ENCODE measurements at regions not wholly inside any gene's neighbourhood (a gene's known extent, or its start where the extent isn't known, plus 50 kb on each side); places are given as distances from the start of the nearest gene placed in this dataset.

DNA sequence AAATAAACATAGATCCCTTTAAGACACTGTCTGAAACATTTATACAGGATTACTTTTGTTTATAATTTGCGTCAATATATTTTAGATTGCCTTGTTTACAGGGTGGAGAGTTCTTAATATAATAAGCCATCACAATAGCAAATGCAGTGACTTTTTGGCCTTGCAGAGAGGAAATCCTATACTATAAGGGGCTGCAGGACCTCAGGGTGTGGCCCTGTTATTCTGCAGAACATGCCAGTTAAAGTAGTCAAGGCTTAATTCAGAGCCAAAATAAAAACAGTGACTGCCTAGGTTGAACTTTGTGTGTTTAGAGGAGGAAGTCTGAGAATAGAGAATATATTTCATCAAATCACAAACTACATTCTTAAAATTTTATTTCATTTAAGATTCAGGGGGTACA, 381.6 kb downstream of the DUSP6 start:
- TF ChIP-seq, protein P1, sequence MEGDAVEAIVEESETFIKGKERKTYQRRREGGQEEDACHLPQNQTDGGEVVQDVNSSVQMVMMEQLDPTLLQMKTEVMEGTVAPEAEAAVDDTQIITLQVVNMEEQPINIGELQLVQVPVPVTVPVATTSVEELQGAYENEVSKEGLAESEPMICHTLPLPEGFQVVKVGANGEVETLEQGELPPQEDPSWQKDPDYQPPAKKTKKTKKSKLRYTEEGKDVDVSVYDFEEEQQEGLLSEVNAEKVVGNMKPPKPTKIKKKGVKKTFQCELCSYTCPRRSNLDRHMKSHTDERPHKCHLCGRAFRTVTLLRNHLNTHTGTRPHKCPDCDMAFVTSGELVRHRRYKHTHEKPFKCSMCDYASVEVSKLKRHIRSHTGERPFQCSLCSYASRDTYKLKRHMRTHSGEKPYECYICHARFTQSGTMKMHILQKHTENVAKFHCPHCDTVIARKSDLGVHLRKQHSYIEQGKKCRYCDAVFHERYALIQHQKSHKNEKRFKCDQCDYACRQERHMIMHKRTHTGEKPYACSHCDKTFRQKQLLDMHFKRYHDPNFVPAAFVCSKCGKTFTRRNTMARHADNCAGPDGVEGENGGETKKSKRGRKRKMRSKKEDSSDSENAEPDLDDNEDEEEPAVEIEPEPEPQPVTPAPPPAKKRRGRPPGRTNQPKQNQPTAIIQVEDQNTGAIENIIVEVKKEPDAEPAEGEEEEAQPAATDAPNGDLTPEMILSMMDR (IDR thresholded peaks at IDR 0.05; ENCODE audit: extremely low read depth, missing control alignments): no peak

DNA sequence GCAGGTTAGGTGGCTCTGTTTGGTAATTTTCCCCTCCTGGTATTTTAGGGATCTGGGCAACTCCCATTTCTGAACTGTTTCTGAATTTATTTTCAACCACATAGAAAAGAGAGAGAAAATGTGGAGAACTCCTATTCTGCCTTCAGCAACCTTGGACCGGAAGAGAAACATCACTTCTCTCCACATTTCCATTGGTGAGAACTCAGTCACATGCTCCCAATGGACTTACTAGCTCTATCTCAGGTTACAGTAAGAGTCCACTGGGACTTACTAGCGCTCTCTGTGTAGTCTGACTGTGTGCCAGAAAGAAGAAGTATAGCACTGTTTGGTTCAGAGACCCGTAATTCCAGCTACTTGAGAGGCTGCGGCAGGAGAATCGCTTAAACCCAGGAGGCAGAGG, 383.2 kb downstream of the DUSP6 start:
- DNase-seq (ENCODE audit: low spot score): no peak
- TF ChIP-seq, protein P1 (IDR thresholded peaks at IDR 0.05; ENCODE audit: extremely low read depth, missing control alignments): no peak

More for the DNA sequence above, 381.6 kb downstream of the DUSP6 start:
- no peak for DNase-seq (ENCODE audit: low spot score)

DNA sequence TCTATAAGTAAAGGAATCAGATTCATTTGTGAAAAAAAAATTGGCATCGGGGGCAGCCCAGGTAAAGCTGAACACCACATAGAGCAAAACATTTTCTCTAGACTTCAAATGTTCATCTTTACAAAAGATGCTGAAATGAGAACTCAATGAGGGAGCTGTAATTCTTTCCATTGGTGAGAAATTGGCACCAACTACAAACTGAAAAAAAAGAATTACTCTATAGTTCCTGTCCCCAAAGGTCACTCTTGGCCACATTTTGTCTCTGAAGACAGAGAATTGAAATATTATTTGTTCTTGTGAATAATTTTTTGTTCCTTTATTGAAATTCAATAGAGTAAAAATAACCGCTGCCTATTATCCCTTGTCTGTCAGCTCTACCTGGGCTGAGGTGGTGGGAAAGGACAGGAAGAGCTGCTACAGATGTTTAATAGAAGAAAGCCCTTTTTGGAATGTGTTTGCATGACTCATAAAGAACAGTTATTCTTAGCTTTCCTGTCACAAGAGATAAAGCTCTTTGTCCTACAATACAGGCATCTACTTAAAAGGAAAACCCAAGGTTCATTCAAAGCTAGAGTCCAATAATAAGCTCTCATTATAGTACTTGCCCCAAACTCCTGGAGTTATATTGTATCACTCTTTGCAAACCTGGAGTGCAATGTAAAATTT, 380.1 kb upstream of the KITLG start:
- TF ChIP-seq, protein P1 (IDR thresholded peaks at IDR 0.05; ENCODE audit: extremely low read depth, missing control alignments): no peak

DNA sequence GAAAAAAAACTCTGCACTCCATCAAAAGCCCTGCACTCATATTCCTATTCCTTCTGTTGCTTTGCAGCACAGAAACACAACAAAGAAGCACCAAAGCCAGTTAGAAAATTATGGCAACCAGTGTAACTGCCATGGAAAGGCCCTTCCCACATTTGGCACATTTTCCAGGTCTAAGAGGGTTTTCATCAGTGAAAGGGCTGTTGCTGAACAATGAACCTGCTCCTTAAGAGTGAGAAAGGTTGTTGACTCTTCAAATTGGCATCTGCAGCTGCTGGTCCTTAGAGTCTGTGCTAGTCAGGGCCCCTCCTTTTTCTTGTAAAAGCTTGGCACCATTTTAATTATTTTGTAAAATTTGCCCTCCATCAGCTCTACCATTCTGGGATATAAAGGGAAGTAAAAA, 378.7 kb upstream of the KITLG start:
- DNase-seq (ENCODE audit: low spot score): no peak
- TF ChIP-seq, protein P1 (IDR thresholded peaks at IDR 0.05; ENCODE audit: extremely low read depth, missing control alignments): no peak

More for the DNA sequence above, 380.1 kb upstream of the KITLG start:
- no peak for DNase-seq (ENCODE audit: low spot score)

- TF ChIP-seq, protein P1 (IDR thresholded peaks at IDR 0.05; ENCODE audit: extremely low read depth, missing control alignments): no peak
- no peak for DNase-seq (ENCODE audit: low spot score)
These were observed 377.9 kb upstream of the KITLG start for GRCh38 chr12:88958153-88958552.

GRCh38 chr12:88957358-88957757, 377.1 kb upstream of the KITLG start:
- TF ChIP-seq, protein P1 (IDR thresholded peaks at IDR 0.05; ENCODE audit: extremely low read depth, missing control alignments): no peak
- no peak for DNase-seq (ENCODE audit: low spot score)

DNA sequence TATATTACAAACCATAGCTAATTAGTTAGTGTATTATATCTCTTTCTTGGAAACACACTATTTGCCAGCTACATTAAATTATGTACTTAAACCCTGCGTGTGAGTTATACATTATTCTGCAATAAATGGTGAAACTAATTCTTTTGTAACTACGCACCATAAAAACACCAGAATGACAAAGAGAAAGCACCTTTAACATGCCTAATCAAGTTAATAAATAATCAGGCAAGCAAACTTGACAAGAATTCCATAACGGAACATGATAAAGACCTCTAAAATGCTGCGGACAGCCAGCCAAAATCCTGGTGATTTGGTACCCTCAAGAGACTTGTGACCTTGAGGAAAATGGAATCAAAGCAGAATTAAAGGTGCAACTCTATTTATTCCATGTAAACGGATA, 375.3 kb upstream of the KITLG start:
- TF ChIP-seq, protein P1 (IDR thresholded peaks at IDR 0.05; ENCODE audit: extremely low read depth, missing control alignments): no peak
- DNase-seq (ENCODE audit: low spot score): no peak

All from GM20000 (cell line).